Cardiac fibroblast (primary cell): ENCODE measurements at regions not wholly inside any gene's neighbourhood (a gene's known extent, or its start where the extent isn't known, plus 50 kb on each side); places are given as distances from the start of the nearest gene placed in this dataset.
"Not testable (repeated sequence)": the region's sequence is repeated elsewhere in the genome, so short reads cannot be mapped to it uniquely, and the experiment has no call there.

Source experiments
- DNase-seq, 2 donors: peaks; one replicate each; pipeline versions ENCODE4 v3.0.0 to v3.0.0-alpha.2; 2010; ENCODE audit warnings: low read depth in 2 of 2
- H3K4me3 ChIP-seq, 2 donors: replicated peaks in 1 of 2; 1 replicate in 1 of 2; 2 replicates in 1 of 2; pipeline ENCODE4 v1.5.1; 2011; ENCODE audit warnings: low read depth in 2 of 2, low read length in 2 of 2, mild to moderate bottlenecking in 2 of 2, moderate library complexity in 1 of 2
- CTCF ChIP-seq: IDR thresholded peaks from one replicate; pipeline ENCODE4 v1.5.1; 2011; ENCODE audit warnings: low read depth, mild to moderate bottlenecking, low read length, inconsistent platforms

- no peak for DNase-seq
- H3K4me3 ChIP-seq: no peak overlapping the region
- TF ChIP-seq CTCF: no peak
These were observed 101.3 kb upstream of the SALL3 start for GRCh38 chr18:78878335-78878734.

- DNase-seq, H3K4me3 ChIP-seq: not testable (repeated sequence)
These were observed 100.3 kb upstream of the SALL3 start for GRCh38 chr18:78879072-78879883.

GRCh38 chr18:78882585-78882984, 97.0 kb upstream of the SALL3 start:
- no peak for TF ChIP-seq CTCF

GRCh38 chr18:78883501-78883900, 96.1 kb upstream of the SALL3 start:
- DNase-seq: no peak
- TF ChIP-seq CTCF: no peak
- H3K4me3 ChIP-seq: no peak overlapping the region

More at GRCh38 chr18:78882585-78882984, 97.0 kb upstream of the SALL3 start:
- DNase-seq: no peak
- H3K4me3 ChIP-seq: no peak overlapping the region

GRCh38 chr18:78884502-78884901, 95.1 kb upstream of the SALL3 start:
- no peak overlapping the region for H3K4me3 ChIP-seq
- no peak for DNase-seq
- no peak for TF ChIP-seq CTCF

GRCh38 chr18:78889250-78889649, 90.4 kb upstream of the SALL3 start:
- TF ChIP-seq CTCF: no peak
- DNase-seq: no peak
- H3K4me3 ChIP-seq: no peak overlapping the region

GRCh38 chr18:78890388-78890787, 89.2 kb upstream of the SALL3 start:
- no peak overlapping the region for H3K4me3 ChIP-seq
- DNase-seq: no peak
- no peak for TF ChIP-seq CTCF
